GM04504 (cell line): ENCODE measurements at regions not wholly inside any gene's neighbourhood (a gene's known extent, or its start where the extent isn't known, plus 50 kb on each side); places are given as distances from the start of the nearest gene placed in this dataset.

Experiments used
- DNase-seq: peaks from one replicate; pipeline ENCODE4 v3.0.0-alpha.2; 2012; ENCODE audit warnings: low read depth

DNA sequence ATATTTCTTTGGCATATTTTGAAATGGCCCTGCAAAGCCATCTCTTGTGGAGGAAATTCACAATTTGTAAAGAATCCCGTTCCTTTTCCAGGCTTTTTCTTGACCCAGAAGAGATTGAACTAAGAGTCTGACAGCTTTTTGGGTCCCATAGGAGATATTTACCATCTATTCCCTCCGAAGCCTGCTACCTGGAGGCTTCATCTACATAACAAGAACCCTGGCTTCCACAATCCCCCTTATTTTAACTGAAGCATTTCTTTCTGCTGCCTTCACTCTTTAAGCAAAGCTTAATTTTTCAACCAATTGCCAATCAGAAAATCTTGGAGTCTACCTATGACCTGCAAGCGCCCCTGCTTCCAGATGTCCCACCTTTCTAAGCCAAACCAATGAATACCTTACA lies 248.1 kb upstream of the GADL1 start:
- no peak for DNase-seq

DNA sequence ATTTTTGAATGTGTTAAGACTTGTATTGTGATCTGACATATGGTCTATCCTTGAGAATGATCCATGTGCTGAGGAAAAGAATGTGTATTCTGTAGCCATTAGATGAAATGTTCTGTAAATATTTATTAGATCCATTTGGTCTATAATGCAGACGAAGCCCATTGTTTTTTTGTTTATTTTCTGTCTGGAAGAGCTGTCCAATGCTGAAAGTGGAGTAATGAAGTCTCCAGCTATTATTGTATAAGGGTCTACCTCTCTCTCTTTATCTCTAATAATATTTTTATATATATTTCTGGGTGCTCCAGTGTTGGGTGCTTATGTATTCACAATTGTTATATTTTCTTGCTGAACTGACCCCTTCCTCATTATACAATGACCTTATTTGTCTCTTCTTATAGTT lies 250.6 kb upstream of the GADL1 start:
- DNase-seq, result no peak

DNA sequence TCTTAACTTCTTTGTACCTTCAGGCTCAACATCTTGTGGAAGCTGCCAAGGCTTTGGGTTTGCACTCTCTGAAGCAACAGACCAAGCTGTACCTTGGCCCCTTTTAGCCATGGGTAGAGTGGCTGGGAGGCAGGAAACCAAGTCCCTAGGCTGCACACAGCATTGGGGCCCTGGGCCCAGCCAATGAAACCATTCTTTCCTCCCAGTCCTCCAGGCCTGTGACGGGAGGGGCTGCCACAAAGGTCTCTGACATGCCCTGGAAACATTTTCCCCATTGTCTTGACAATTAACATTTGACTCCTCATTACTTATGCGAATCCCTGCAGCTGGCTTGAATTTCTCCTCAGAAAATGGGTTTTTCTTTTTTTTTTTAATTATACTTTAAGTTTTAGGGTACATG lies 253.1 kb upstream of the GADL1 start:
- DNase-seq, result no peak

DNA sequence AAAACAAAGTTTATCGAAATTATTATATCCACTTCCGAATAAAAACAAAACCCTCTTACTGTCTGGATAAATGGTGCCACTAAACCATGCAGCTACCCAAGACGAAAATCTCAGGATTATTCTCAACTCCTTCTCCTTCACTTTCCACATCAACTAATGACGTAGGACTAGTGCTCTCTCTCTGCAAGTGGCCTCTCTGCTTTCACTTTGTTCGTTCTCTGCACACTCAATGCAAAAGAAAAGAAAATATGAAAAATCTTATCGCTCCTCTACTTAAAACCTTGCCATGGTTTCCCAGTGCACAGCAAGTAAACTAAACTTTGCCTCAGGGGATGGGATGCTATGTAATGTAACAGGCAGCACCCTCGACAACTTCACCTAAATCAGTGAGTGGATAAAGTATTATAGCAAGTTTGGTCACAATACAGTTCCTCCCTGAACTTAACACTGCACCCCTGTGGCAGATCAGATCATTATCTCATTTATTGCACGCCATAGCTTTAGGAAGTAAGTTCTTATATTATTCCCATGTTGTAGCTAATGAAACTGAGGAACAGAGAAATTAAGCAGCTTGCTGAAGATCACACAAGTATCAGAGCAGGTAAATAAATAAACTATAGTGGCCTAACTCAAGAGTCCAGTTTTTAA lies 262.7 kb upstream of the GADL1 start:
- no peak for DNase-seq

DNA sequence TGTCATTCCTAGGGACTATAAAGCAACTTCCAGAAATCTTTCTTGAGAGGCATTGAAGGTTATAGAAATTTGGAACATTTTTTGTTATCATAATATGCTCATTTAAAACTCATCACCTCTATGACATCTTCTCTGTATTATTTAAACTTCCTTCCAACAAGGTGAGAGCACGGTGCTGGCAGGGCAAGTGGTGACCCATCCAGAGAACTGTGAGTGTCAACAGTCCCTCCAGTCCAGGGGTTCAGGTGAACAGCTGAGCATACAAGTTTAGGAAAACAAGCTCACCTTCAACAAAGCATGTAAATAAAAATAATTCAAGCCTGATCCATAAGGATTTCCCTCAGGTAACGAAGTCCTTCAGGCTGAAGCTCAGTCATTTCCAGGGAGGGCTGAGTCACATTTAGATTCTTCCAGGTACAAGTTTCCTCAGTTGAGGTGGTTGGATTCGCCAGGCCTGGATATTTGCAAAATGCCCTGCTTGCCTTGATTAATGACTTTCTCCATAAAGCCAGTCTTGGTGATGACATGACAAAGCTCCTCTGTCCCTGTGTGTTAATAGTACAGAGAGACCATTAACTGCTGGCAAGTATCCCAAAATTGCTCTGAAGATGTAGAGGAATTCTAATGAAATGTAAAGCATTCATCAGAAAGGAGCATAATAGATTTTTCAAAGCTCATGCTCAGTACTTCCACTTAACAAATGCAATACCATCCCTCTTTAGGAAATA lies 263.6 kb upstream of the GADL1 start:
- DNase-seq, result no peak

DNA sequence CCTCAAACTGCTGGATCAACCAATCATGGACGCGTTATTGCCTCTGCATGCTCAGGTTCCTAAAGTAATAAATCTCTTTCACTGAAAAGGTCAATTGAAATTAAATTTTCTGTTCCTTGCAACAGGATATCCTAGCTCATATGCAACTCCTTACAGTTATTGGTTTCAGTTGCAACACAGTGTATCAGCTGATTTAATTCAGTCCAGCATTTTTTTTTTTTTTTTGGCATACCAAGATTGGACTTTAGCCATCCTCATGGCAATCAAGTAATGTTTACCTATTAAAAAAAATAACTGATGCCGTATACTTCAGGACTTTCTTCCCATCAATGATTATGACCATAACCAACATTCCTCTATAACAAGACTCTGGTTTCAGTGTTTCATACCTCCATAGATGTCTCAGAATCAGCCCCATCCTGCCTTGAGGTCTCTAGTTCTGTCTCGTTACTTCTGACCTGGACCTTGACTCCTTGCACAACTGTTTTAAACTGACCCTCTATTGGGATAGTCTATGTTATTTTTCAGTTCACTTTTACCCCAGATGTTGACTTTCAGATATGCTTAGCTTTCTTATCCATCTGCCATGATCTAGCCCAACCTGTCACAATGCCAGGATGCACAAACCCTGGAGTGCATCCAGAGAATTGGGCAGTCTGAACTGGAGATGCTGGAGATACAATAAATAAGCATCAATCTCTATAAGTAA lies 265.0 kb upstream of the GADL1 start:
- no peak for DNase-seq

DNA sequence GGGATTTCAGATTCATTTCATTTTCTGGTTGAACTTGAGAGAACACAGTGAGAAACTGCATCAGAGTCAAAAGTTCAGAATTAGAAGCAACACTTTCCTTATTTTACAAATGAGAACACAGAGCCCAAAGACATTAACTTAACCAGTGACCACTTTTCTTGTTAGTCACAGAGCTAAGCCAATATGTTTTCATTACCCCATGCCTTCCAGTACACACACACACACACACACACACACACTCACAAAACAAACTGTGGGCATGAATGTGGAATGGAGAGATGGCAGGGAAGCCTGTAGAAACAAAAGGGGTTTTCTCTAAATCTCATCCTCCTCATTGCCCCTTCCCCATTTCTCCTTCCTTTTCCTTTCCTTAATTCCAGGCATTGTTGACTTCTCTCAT lies 267.4 kb upstream of the GADL1 start:
- DNase-seq, result no peak

DNA sequence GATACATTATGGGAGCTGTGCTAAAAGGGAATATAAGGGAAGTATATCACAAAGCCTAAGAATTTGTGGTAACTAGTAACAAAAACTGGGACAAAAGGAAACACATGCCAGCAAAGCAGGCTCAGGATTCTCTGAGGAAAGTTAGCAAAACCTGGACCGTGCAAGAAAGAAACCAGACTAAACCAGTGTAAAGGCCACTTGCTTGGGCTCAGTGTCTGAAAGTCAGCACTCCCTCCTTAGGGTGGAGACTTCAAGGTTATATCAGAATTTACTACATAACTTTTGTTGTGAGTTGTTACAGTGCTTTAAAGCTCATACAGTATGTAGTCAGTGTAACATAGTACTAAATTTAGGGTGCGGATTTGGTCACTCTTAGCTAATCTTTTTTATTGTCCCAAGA lies 269.9 kb upstream of the GADL1 start:
- DNase-seq, result no peak

DNA sequence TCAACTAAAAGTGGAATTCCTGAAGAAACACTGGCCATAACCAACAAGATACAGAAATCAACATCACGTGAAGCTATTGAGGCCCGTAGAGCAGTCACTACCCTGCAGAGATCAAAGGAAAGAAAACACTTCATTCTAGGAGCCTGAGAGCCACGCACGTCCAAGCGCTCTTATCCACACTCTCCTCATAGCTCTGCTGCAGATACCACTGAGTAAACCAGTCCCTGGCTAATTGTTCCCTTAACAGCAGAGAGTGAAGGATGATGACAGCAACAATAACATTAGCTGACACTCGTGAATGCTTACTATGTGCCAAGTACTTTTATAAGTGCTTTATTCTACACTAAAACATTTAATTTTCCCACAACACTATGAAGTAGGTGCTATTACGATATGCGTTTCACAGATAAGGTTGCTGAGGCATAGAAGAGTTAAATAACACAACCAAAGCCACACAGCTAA lies 271.0 kb upstream of the GADL1 start:
- DNase-seq, result no peak

DNA sequence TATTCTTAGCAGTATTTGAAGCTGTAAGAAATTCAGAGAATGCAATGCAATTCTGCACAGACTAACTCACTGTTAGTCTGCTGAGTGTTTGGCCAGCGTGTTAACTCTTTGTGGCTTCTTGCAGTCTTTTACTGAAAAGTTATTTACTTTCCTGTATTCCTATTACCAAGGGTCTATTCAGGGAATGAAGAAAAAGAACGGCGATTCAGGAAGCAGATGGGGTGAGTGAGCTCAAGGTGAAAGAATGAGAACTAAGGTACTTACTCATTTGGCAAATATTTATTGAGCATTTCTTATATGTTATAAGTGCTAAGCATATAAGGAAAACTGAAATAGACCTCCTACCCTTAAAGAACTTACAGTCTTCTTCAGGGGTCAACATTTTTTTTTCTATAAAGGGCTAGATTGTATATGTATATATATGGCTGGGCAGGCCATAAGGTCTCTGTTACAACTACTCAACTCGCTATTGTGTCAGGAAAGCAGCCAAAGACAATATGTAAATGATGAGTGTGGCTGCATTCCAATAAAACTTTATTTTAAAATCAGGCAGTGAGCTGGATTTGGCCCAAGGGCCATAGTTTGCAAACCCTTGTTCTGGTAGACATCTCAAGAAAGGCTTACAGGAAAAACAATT lies 271.9 kb upstream of the GADL1 start:
- DNase-seq, result no peak

DNA sequence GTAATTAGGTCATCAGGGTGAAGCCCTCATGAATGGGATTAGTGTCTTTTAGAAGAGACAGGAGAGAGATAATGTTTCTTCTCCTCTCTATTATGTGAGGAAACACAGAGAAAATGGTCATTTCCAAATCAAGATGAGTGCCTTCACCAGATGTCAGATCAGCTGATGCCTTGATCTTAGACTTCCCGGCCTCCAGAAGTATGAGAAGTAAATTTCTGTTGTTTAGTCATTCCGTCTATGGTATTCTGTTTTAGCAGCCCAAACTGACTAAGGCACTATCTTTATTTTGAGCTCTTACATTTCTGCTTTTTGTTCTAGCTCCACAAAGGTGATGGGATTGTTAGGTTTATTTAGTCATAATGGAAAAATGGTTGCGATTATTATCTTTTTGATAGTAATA lies 273.2 kb upstream of the GADL1 start:
- no peak for DNase-seq

DNA sequence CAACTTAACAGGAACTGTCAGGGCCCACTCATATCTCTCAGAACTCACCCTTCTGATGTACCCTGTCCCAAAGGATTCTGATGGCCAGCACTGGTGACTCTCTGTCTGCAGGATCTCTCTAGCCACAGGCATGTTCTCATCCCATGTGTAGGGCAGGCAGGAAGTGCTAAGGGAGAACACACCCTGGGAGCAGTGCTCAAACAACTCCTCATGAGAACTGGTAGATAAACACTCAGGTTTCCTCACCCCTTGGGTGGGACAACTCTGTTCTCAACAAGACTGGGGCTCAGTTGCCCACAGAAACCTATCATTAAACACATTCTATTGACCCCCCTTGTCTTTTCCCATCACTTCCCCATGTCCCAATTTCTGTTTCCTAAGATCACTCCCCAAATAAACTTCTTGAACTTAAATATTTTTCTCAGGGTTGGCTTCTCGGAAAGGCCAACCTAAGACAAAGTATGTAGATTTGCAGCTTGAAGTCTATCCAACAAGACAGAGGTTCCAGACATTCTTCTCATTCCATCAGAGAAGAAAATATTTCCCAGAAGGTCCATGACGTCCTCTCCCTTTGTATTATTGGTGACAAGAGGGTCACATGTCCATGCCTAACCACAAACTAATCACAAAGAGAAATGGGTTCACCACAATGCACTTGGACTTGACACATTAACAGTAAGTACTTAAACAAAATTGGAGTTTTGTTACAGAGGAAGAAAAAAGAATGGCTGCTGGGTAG lies 276.6 kb upstream of the GADL1 start:
- DNase-seq, result peak; percentile 82

DNA sequence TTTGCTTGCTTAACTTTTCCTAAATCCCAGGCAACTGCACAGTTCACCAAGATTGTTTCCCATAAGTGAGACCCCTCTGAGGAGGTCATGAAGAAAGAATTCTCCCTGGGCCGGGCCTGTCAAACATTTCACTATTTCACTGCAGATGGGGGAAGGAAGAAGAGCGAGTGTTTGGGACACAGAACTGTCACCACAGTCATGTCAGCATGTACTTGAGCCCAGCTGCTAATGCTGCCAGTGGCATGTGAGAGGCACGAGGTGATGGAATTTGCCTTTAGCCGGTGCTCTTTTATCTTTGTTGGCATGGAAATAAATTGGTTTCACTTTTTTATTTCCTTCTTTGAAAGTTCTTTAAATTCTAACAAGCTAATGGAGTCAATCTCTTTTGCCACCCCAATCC lies 277.9 kb upstream of the GADL1 start:
- DNase-seq, result no peak

DNA sequence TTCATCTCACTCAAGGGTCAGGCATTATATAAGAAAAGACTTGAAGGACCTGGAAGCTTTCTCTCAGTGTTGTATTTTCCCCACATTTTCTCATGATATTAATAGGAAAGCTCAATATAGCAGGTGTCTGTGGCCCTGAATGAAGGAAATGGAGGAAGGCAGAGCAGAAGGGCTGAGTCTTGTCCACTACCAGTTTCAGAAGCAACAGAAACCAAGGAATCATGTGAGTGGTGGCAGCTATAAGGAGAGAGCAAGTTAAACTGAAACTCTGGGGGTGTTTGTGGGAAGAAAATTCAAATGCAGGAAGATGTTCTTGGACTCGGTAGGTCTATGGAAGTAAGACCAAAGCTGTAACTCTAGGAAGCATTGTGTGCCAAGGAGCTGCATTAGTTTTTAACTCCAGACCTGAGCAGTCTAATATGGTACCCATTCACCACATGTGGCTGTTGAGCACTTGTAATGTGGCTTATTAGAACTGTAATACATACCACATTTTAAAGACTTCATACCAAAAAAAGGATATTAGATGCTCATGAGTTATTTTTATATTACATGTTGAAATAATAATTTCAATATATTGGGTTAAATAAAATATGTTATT lies 278.8 kb upstream of the GADL1 start:
- no peak for DNase-seq

DNA sequence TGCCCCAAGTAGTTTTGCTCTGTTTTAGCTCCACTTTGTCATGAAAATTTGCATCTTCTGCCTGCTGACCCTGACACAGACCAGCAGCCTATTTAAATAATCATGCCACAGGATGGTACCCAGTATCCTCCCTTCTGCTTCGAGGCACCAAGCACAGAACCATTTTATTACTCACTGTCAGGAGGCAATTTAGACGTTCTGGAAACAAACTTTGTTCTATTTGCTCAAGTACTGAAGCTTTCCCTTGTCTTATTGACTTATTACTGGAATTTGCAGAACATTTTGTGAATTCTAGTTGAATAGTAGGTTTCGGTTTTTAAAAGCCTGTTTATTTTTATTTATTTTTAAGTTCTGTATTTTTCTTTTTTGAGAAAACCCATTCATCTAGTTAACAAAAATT lies 279.6 kb upstream of the GADL1 start:
- no peak for DNase-seq

DNA sequence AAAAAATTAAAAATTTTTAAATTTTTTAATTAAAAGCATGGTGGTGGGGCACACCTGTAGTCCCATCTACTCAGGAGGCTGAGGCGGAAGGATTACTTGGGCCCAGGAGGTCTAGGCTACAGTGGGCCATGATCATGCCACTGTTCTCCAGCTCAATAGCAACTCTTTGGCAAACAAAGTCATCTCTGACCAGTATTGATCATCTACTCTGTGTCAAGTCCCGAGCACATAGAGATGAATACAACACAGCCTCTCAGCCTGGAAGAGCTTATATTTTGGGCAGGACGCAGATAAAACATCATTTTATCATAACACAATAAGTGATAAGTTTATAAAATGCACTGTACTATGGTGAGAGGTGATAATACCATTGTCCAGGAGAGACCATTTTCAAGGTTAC lies 281.6 kb upstream of the GADL1 start:
- DNase-seq, result no peak

DNA sequence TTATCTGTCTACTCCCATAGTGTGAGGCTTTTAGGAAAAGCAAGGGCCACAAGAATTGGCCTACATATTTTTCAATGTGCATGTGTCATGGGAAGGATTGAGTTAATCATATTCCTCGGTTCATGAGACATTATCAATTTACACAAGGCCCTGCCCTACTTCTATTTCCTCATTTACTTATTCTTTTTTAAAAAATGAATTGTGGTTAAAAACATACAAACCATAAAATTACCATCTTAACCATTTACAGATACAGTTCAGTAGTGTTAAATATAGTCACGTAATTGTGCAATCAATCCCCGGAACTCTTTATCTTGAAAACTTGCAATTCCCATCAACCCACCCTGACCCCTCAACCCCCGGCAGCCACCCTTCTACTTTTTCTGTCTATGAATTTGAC lies 284.0 kb upstream of the GADL1 start:
- DNase-seq, result no peak

DNA sequence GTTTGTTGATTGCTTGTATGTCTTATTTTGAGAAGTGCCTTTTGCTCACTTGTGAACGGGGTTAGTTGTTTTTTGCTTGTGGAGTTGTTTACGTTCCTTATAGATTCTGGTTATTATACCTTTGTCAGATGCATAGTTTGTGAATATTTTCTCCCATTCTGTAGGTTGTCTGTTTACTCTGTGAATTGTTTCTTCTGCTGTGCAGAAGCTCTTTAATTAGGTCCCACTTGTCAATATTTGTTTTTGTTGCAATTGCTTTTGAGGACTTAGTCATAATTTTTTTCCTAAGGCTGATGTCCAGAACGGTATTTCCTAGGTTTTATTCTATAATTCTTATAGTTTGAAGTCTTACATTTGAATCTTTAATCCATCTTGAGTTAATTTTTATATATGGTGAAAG lies 285.3 kb upstream of the GADL1 start:
- DNase-seq, result no peak

DNA sequence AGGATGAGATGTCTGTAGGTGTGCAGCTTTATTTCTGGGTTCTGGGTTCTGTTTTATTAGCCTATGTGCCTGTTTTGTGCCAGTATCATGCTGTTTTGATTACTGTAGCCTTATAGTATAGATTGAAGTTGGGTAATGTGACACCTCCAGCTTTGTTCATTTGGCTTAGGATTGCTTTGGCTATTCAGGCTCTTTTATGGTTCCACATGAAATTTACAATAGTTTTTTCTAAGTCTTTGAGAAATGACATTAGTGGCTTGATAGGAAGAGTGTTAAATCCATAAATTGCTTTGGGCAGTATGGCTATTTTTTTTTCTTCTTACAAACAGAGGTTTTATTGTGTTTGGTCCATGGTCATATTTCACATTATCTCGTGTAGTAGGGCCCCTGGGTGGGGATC lies 285.8 kb upstream of the GADL1 start:
- no peak for DNase-seq

DNA sequence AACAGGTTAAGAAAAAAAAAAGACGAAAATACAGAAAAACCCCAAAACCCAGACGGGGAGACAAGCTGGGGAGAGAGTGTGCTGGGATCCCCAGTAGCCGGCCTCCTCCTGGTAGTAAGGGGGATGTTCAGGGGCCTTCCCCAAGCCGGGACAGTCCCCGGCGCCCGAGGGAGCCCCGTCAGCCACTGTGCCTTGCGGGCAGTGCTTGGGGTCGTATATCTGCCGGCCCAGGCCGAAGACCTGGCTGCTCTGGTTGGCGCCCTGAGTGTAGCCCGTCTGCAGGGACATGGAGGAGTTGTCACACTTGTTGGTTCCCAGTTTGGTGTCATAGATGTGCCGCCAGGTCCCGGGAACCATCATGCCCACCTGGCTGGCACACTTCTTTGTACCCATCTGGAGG lies 287.2 kb upstream of the GADL1 start:
- no peak for DNase-seq

DNA sequence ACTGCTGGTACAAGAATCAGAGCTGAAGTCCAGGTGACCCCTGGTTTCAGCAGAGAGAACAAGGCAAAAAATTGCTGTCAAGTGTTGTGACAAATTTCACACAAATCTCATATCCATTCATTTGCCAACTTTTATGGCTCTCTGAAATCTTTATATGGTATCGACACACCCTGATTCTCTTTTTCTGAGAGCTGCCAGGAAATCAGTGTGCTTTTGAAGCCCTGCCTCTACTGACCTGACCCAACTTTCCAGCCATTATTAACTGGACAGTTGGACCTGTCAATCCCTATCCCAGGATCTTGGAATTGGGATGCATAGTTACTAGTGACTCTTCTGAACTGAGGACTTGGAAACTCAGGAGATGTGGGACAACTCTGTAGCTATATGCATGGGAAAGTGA lies 288.2 kb upstream of the GADL1 start:
- no peak for DNase-seq
